ENCODE measurements at regions not wholly inside any gene's neighbourhood (a gene's known extent, or its start where the extent isn't known, plus 50 kb on each side); places are given as distances from the start of the nearest gene placed in this dataset.

DNA sequence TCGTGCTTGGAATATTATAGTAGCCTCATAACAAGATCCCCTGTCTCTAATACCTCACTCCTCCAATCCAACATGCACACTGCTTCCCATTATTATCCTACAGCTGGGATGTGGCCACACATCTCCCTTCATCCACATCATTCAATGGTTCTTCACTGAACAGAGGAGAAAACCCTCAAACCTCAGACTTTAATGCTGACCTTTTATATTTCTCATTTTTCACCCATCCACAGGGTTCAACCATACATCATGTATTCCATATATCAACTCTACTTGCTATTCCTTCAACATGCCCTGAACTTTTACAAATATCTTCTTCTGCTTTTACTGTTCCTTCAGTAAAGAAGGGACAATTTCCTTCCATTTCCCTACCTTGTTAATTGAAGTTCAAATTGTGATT is 396.8 kb downstream of the TLE4 start:
- DNase-seq: no peak
- no peaks in the 10 kb centered on the region for H3K9me3 Mint-ChIP-seq
- H3K4me3 Mint-ChIP-seq: no peak overlapping the region
- H3K4me1 Mint-ChIP-seq (ENCODE audit: low read depth): no peaks in the 10 kb centered on the region
- H3K27me3 Mint-ChIP-seq: peaks cover 24% of the 10 kb centered on the region
- no peaks in the 10 kb centered on the region for H3K36me3 Mint-ChIP-seq (ENCODE audit: low read depth)
- H3K27ac Mint-ChIP-seq: no peak overlapping the region

DNA sequence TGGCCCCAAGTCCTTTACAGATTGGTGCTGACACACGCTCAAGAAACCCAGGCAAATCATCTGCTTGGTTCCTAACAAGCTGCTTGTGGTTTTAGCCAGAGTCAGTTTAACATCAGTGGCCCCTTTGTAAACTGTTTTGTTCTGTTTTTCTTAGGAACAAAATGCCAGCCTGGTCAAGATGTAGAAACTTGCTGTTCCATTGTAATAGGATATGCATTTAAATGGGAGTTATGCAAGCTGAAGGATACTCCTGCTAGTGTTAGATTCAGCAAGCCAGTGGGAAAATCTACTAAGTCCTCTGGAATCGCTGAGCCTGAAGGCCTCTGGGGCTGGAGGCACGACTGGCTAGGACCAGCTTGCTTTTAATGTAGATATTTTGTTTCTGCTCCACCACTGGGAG is 391.1 kb downstream of the TLE4 start:
- Mint-ChIP-seq H3K9me3 (no peaks in the 10 kb centered on the region), H3K4me3 (no peak overlapping the region), H3K4me1 (ENCODE audit: low read depth) (no peaks in the 10 kb centered on the region), H3K27me3 (peaks cover 6% of the 10 kb centered on the region), H3K36me3 (ENCODE audit: low read depth) (no peaks in the 10 kb centered on the region), H3K27ac (no peak overlapping the region)
- DNase-seq: no peak

DNA sequence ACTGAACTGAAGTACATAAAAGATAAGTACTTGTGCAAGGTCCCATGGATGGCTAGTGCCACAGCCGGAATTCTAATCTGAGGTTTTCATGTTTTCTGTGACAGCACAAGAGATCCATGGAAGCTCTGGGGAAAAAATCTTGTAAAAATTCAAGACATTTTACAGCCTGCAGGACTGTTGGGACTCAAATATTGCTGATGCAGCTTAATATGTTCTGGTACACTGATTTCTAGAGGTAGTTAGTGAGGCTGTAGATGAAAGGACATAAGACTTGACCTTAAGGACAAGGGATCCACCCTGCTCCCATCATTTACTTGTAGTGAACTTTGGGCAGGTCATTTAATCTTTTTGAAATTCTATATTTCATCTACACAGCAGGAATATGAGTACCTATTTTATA is 390.4 kb downstream of the TLE4 start:
- H3K36me3 Mint-ChIP-seq (ENCODE audit: low read depth): no peaks in the 10 kb centered on the region
- peaks cover 5% of the 10 kb centered on the region for H3K27me3 Mint-ChIP-seq
- H3K9me3 Mint-ChIP-seq: no peaks in the 10 kb centered on the region
- no peaks in the 10 kb centered on the region for H3K4me1 Mint-ChIP-seq (ENCODE audit: low read depth)
- no peak overlapping the region for H3K27ac Mint-ChIP-seq
- no peak overlapping the region for H3K4me3 Mint-ChIP-seq
- DNase-seq: no peak

DNA sequence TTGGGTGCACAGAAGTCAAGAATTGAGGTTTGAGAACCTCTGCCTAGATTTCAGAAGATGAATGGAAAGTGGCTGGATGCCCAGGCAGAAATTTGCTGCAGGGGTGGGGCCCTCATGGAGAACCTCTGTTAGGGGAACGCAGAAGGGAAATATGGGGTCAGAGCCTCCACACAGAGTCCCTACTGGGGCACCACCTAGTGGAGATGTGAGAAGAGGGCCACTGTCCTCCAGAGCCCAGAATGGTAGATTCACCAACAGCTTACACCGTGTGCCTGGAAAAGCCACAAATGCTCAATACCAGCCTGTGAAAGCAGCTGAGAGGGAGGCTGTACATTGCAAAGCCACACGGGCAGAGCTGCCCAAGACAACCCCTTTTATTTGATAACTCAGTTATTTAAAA is 383.5 kb downstream of the TLE4 start:
- H3K27ac Mint-ChIP-seq: no peak overlapping the region
- H3K27me3 Mint-ChIP-seq: no peaks in the 10 kb centered on the region
- peaks cover 7% of the 10 kb centered on the region for H3K9me3 Mint-ChIP-seq
- H3K4me1 Mint-ChIP-seq (ENCODE audit: low read depth): no peaks in the 10 kb centered on the region
- H3K4me3 Mint-ChIP-seq: no peak overlapping the region
- DNase-seq: no peak
- H3K36me3 Mint-ChIP-seq (ENCODE audit: low read depth): no peaks in the 10 kb centered on the region

DNA sequence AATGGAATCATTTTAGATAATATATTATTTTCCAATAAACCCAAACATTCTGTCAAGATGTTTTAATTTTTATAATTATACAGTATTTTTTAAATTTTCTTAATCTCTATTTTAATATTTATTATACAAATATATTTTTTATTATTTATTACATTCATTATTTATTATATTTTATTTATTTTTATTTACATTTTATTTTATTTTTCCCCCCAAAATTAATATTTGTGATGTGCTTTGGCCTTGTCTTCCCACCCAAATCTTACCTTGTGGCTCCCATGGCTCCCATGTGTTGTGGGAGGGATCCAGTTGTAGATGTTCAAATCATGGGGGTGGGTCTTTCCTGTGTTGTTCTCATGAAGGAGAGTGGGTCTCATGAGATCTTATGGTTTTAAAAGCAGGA is 382.1 kb downstream of the TLE4 start:
- H3K4me1 Mint-ChIP-seq (ENCODE audit: low read depth): no peaks in the 10 kb centered on the region
- no peaks in the 10 kb centered on the region for H3K27me3 Mint-ChIP-seq
- H3K27ac Mint-ChIP-seq: no peak overlapping the region
- peaks cover 7% of the 10 kb centered on the region for H3K9me3 Mint-ChIP-seq
- no peaks in the 10 kb centered on the region for H3K36me3 Mint-ChIP-seq (ENCODE audit: low read depth)
- no peak overlapping the region for H3K4me3 Mint-ChIP-seq
- DNase-seq: no peak

DNA sequence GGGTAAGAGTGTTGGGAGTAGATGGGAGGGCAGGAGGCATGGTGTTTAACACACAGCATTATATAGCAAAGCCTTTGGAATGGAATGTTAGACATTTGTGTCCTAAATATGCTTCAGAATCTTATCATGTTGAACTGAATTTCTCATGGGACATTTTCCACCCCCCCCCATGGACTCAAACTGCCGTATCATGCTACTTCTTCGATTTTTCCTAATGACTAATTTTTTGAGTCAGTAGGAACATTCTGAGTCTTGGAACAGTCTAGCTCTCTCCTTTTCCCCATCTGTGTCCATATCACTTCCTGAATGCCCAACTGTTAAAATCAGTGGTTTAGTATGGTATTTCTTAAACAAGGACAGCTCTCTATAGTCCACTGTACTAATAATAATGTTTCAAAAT is 380.6 kb downstream of the TLE4 start:
- Mint-ChIP-seq H3K27me3 (no peaks in the 10 kb centered on the region), H3K4me1 (ENCODE audit: low read depth) (no peaks in the 10 kb centered on the region), H3K27ac (no peak overlapping the region), H3K9me3 (peaks cover 7% of the 10 kb centered on the region), H3K4me3 (no peak overlapping the region), H3K36me3 (ENCODE audit: low read depth) (no peaks in the 10 kb centered on the region)
- no peak for DNase-seq

DNA sequence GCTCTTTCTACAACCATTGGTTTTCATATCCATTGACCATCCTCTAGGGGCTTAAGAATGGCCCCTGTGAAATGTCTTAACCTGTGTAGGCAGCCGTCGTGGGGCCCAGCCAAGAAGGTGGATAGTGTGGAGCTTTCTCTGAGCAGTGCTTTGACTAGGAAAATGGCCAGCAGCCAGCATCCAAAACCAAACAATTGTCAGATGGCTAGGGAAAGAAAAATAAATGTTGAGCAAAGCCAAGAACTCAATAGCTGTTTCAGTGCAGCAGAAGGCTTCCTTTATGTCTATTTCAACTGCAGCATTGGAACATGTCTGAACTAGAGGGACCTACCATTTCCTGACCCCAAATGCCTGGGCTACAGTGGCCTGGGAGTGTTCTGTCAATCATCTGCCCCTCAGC is 374.9 kb downstream of the TLE4 start:
- no peaks in the 10 kb centered on the region for H3K9me3 Mint-ChIP-seq
- no peak for DNase-seq
- no peaks in the 10 kb centered on the region for H3K27me3 Mint-ChIP-seq
- H3K27ac Mint-ChIP-seq: no peak overlapping the region
- no peaks in the 10 kb centered on the region for H3K36me3 Mint-ChIP-seq (ENCODE audit: low read depth)
- no peaks in the 10 kb centered on the region for H3K4me1 Mint-ChIP-seq (ENCODE audit: low read depth)
- H3K4me3 Mint-ChIP-seq: no peak overlapping the region

DNA sequence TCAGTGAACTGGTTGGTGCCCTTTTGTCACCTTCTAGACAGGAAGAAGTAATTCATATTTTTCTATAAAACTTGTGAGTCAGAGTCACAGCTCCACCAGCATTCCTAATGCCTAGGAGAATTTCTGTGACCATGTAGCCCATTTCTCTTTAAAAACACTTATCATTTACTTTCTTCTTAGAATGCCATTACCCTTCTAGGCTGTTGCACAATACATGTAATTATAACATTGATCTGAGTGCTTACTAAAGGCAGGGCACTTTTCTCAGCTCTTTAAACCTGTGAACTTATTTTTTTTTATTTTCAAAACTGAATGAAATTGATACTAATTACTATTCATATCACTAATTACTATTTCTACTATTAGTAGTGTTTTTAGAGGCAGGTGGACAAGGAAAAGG is 373.7 kb downstream of the TLE4 start:
- Mint-ChIP-seq H3K4me1 (ENCODE audit: low read depth) (no peaks in the 10 kb centered on the region), H3K9me3 (no peaks in the 10 kb centered on the region), H3K27me3 (no peaks in the 10 kb centered on the region)

DNA sequence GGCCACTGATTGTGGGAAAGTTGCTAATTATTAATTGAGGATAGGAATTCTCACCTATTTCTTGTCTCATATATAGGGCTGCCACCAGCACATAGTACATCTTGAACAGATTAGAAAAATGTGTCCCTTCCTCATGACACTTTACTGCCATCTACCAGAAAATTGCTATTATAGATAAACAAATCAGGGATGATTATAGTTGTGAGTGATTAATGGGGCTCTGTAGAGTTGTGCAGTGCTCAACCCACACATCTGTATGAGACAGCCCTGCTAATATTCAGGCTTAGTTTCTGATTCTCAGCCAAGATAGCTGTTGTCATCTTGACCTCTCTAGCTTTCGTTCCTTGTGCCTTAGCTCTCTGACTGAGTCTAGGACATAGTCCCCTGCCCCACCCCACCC is 373.3 kb downstream of the TLE4 start:
- Mint-ChIP-seq H3K27me3 (no peaks in the 10 kb centered on the region), H3K4me1 (ENCODE audit: low read depth) (no peaks in the 10 kb centered on the region), H3K27ac (no peak overlapping the region), H3K4me3 (no peak overlapping the region), H3K9me3 (no peaks in the 10 kb centered on the region), H3K36me3 (ENCODE audit: low read depth) (no peaks in the 10 kb centered on the region)
- no peak for DNase-seq

More for the DNA sequence above, 373.7 kb downstream of the TLE4 start:
- Mint-ChIP-seq H3K27ac (no peak overlapping the region), H3K36me3 (ENCODE audit: low read depth) (no peaks in the 10 kb centered on the region), H3K4me3 (no peak overlapping the region)
- no peak for DNase-seq

DNA sequence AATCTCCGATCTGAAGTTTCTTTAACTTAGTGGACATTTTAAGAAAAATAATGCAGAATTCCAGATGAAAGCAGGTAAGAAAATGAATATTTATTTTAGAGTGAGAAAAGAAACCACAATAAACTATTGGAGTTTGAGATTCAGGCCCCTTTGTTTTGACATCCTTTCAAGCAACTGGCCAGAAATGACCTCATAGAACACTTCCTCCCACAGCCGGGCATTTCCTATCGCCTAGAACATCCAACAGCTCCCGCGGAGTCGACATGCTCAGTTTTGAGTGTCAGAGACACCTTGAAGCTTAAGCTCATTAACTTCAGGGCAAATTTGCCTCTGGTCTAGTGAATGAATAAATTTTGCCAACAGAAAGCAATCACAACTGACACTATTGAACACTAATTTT is 369.2 kb downstream of the TLE4 start:
- Mint-ChIP-seq H3K27me3 (no peaks in the 10 kb centered on the region), H3K9me3 (no peaks in the 10 kb centered on the region), H3K4me1 (ENCODE audit: low read depth) (no peaks in the 10 kb centered on the region), H3K4me3 (no peak overlapping the region), H3K36me3 (ENCODE audit: low read depth) (no peaks in the 10 kb centered on the region), H3K27ac (no peak overlapping the region)
- no peak for DNase-seq

DNA sequence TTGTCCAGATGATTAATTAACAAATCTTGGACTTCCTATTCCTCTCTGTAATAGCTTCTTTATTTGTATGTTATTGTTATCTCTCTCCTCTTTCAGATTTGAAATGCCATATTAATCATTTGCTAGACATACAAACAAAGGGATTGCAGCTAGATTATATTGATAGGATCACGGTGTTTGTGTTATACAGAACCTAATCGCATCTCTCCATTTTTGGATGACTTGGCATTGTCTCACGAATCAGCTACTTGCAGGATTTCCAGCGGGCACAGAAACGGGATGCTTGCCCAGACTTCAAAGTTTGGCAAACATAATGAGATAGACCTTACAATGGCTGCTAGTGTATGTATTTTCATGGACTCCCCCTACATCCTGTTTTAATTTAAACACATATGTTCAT is 368.1 kb downstream of the TLE4 start:
- Mint-ChIP-seq H3K36me3 (ENCODE audit: low read depth) (no peaks in the 10 kb centered on the region), H3K27me3 (no peaks in the 10 kb centered on the region), H3K9me3 (no peaks in the 10 kb centered on the region), H3K4me3 (no peak overlapping the region), H3K27ac (no peak overlapping the region), H3K4me1 (ENCODE audit: low read depth) (no peaks in the 10 kb centered on the region)
- DNase-seq: no peak

DNA sequence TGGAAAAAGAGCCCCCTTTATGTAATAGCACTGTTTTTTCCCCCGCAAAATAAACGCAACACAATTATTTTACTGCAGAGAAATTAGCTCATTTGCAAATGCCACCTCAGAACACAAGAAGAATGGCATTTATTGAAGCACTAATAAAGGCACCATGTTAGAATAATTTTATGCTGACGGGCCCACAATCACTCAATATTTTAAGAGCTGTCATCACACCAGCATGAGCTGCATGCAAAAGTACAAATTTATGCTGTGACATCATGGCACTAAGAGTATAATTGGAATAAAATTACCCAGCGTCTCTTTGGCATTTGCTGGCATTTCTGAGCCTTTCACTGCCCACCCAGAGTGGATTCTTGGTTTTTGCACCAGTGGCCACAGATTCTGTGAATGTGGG is 364.6 kb downstream of the TLE4 start:
- Mint-ChIP-seq H3K36me3 (ENCODE audit: low read depth) (no peaks in the 10 kb centered on the region), H3K4me3 (no peak overlapping the region), H3K27ac (no peak overlapping the region), H3K4me1 (ENCODE audit: low read depth) (no peaks in the 10 kb centered on the region), H3K27me3 (no peaks in the 10 kb centered on the region), H3K9me3 (no peaks in the 10 kb centered on the region)
- DNase-seq: no peak

DNA sequence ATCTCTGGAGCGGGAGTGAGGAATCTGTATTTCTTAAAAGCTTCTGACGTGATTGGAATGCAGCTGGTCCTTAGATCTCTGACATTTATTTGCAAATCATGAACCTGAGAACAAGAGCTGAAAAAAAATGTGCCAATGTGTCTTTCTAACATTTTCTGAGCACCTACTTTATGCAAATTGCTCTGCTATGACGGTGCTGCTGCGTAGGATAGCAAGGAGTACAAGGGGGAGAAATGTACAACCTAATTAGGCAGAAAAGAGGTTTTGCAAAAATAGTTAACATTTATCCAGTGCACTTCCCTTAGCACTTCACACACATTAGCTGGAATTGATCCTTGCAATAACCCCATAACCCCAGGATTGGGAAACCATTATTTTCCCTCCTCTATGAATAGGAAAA is 357.5 kb downstream of the TLE4 start:
- H3K27me3 Mint-ChIP-seq: no peaks in the 10 kb centered on the region
- no peaks in the 10 kb centered on the region for H3K36me3 Mint-ChIP-seq (ENCODE audit: low read depth)
- DNase-seq: no peak
- H3K4me1 Mint-ChIP-seq (ENCODE audit: low read depth): no peaks in the 10 kb centered on the region
- no peak overlapping the region for H3K27ac Mint-ChIP-seq
- H3K4me3 Mint-ChIP-seq: no peak overlapping the region
- no peaks in the 10 kb centered on the region for H3K9me3 Mint-ChIP-seq

DNA sequence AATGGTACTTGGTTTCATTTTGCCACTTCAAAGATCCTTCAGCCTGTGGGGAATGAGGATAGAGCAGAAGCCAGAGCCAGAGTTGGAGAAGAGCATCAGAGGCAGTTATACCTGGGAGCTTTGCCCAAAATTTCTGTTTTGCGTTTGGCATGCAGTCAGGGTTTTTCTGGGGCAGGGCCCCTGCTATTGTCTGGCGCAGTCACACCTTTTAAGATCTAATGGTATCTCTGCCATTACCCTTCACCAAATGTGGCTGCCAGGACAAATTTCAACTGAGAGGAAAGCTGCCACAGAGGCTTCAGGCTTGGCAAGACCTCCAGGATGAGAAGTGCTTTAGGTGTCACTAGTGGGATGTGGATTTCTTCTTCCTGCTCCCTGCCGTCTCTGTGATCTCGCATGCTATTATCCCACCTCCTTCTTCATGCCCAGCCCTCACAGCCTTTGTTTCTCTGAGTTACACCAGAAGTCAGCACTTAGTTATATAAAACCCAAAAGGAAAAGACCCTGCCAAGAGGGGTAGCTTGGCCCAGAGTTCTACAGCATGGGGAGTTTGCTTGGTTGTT is 357.0 kb downstream of the TLE4 start:
- no peaks in the 10 kb centered on the region for H3K27me3 Mint-ChIP-seq
- H3K36me3 Mint-ChIP-seq (ENCODE audit: low read depth): no peaks in the 10 kb centered on the region
- H3K27ac Mint-ChIP-seq: no peak overlapping the region
- no peak overlapping the region for H3K4me3 Mint-ChIP-seq
- no peaks in the 10 kb centered on the region for H3K9me3 Mint-ChIP-seq
- H3K4me1 Mint-ChIP-seq (ENCODE audit: low read depth): no peaks in the 10 kb centered on the region
- no peak for DNase-seq

DNA sequence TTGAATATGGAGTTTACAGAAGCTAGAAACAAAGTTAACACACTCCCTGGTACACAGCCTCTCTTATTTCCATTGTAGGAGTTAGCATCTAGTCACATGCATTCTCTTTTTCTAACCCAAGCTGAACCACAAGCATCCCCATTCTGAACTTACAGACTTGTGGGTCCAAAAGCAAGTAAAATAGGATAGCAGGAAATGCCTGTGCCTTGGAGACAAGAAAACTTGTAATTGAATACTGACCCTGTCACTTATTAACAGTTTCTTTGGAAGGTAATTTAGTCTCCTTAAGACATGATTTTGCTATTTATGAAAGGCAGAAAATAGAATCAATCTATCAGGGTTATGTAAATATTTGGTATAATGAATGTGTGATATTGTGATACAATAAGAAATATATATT is 353.6 kb downstream of the TLE4 start:
- Mint-ChIP-seq H3K27ac (no peak overlapping the region), H3K36me3 (ENCODE audit: low read depth) (no peaks in the 10 kb centered on the region), H3K4me1 (ENCODE audit: low read depth) (no peaks in the 10 kb centered on the region), H3K4me3 (no peak overlapping the region), H3K9me3 (no peaks in the 10 kb centered on the region), H3K27me3 (no peaks in the 10 kb centered on the region)
- DNase-seq: no peak

DNA sequence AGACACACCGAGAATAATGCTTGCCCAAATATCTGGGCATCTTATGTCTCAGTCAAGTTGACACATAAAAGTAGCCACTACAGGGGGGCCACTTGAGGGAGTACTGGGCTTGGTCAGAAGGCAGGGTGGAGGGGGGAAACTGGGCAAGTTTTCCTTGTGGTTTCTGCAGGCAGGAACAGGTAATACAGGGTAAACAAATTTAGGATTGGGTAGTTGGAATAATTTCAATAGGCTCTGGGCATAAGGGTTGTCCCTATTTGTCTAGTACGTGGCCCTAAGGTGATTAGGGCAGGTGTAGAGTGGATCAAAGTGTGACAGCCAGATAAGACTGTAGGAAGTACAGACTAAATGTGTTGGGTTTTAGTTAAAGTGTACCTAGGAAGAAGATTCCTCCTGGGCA is 353.1 kb downstream of the TLE4 start:
- Mint-ChIP-seq H3K27me3 (no peaks in the 10 kb centered on the region), H3K9me3 (no peaks in the 10 kb centered on the region), H3K4me3 (no peak overlapping the region), H3K4me1 (ENCODE audit: low read depth) (no peaks in the 10 kb centered on the region), H3K27ac (no peak overlapping the region), H3K36me3 (ENCODE audit: low read depth) (no peaks in the 10 kb centered on the region)
- DNase-seq: no peak
